GM10266 (cell line): ENCODE measurements at regions not wholly inside any gene's neighbourhood (a gene's known extent, or its start where the extent isn't known, plus 50 kb on each side); places are given as distances from the start of the nearest gene placed in this dataset.

Experiments
- DNase-seq: peaks from one replicate; pipeline ENCODE4 v3.0.0; 2012; ENCODE audit errors: extremely low spot score
- TF ChIP-seq, protein P1 (sequence below): IDR thresholded peaks from 2 replicates; pipeline ENCODE4 v1.5.1; 2012; ENCODE audit warnings: mild to moderate bottlenecking, low read depth; ENCODE audit not compliant: control insufficient read depth, insufficient read depth; ENCODE audit errors: missing control alignments

DNA sequence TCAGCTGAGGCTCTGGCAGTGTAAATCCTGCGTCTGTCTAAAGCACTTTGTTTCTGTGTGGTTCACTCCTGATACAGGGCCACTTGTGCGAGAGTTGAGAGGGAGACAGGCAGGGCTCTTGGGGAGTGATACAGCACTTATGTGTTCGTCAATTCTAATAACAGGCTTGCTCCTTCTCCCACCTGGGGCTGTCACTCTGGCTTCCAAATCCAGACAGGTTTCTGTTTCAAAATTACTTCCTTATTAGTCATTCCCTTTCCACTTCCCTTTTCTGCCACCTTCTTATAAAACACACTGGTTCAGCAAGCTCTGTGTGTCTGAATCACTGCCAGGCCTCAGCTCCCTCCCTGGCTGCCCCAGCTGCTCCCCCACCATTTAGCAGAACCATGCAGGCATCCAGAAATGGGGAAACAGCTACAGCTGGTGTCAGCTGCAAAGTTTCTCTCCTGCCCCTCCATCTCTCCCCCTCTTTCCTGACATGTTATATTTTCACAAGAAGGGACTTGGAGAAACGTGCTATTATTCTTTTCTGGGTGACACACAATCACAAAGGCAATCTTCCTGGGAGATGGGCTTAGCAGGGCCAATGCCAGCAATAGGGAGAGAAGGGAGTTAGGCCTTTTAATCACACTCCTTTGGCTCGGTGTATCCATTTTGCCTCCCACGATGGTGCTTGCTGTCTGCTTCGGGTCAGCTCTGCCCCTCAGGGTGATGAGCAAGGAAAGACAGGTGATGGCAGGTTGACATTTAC, 58.4 kb upstream of the ZNRF2 start:
- TF ChIP-seq, protein P1, sequence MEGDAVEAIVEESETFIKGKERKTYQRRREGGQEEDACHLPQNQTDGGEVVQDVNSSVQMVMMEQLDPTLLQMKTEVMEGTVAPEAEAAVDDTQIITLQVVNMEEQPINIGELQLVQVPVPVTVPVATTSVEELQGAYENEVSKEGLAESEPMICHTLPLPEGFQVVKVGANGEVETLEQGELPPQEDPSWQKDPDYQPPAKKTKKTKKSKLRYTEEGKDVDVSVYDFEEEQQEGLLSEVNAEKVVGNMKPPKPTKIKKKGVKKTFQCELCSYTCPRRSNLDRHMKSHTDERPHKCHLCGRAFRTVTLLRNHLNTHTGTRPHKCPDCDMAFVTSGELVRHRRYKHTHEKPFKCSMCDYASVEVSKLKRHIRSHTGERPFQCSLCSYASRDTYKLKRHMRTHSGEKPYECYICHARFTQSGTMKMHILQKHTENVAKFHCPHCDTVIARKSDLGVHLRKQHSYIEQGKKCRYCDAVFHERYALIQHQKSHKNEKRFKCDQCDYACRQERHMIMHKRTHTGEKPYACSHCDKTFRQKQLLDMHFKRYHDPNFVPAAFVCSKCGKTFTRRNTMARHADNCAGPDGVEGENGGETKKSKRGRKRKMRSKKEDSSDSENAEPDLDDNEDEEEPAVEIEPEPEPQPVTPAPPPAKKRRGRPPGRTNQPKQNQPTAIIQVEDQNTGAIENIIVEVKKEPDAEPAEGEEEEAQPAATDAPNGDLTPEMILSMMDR: no peak
- DNase-seq: peak; percentile 39

GRCh38 chr7:30226614-30227268, 57.7 kb upstream of the ZNRF2 start:
- no peak for DNase-seq
- TF ChIP-seq, protein P1: no peak

DNA sequence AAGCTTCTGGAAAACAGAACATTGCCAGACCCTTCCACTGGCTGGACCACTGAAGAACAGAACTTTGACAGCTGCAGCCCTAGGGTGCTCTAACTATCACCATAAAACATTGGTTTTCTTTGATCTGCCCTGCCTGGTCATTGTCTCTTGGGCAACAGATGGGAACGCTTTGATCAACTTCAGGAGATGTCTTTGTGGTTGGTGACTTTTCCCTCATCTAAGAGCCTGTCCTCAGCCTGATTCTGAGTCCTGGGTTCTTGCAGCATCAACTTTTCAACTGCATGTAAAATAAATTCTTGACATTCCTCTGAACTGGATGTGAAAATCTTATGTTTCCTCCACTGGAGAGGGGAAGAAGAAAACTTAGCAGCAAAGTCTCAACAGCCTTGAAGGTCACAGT, 53.1 kb upstream of the ZNRF2 start:
- TF ChIP-seq, protein P1: no peak
- DNase-seq: no peak

- DNase-seq: no peak
- TF ChIP-seq, protein P1: no peak
Observed at GRCh38 chr7:30232391-30232790, 52.0 kb upstream of the ZNRF2 start.
